ENCODE measurements at regions not wholly inside any gene's neighbourhood (a gene's known extent, or its start where the extent isn't known, plus 50 kb on each side); places are given as distances from the start of the nearest gene placed in this dataset.
"Not testable (repeated sequence)": the region's sequence is repeated elsewhere in the genome, so short reads cannot be mapped to it uniquely, and the experiment has no call there.

DNA sequence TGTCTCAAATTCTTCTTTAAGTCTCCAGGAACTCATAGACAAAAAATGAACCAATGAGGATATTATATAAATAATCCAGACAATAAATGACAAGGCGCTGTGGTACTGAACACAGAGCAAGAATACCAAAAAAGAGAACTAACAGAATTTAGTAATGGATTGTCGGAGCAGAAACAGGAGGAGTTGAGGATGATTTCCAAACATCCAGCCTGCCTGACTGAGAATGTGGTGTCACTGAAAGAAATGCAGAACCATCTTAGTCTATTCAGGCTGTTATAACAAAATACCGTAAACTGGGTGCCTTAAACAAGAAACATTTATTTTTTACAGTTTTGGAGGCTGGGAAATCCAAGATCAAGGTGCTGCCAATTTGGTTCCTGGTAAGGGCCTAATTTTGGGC is 79.7 kb downstream of the RGS2 start:
- H3K79me2 ChIP-seq (ENCODE audit: insufficient read depth, low read length): no peaks in the 10 kb centered on the region
- H3K27me3 ChIP-seq (ENCODE audit: insufficient read depth, low read length, poor library complexity): peaks cover 3% of the 10 kb centered on the region
- no peaks in the 10 kb centered on the region for H3K9me3 ChIP-seq (ENCODE audit: insufficient read depth, low read length, severe bottlenecking)
- H3K4me2 ChIP-seq (ENCODE audit: insufficient read depth, low read length): no peak overlapping the region
- no peak overlapping the region for H3K4me3 ChIP-seq (ENCODE audit: low read depth in 1 of 2, low read length in 2 of 2)
- no peak for ATAC-seq (ENCODE audit: insufficient read depth, low read depth)
- no peak overlapping the region for H3K9ac ChIP-seq (ENCODE audit: low read depth, low read length)
- no peaks in the 10 kb centered on the region for H3K36me3 ChIP-seq (ENCODE audit: insufficient read depth, low read length)
- no peak overlapping the region for H2AFZ ChIP-seq (ENCODE audit: low read depth, low read length)
- TF ChIP-seq, protein P1, sequence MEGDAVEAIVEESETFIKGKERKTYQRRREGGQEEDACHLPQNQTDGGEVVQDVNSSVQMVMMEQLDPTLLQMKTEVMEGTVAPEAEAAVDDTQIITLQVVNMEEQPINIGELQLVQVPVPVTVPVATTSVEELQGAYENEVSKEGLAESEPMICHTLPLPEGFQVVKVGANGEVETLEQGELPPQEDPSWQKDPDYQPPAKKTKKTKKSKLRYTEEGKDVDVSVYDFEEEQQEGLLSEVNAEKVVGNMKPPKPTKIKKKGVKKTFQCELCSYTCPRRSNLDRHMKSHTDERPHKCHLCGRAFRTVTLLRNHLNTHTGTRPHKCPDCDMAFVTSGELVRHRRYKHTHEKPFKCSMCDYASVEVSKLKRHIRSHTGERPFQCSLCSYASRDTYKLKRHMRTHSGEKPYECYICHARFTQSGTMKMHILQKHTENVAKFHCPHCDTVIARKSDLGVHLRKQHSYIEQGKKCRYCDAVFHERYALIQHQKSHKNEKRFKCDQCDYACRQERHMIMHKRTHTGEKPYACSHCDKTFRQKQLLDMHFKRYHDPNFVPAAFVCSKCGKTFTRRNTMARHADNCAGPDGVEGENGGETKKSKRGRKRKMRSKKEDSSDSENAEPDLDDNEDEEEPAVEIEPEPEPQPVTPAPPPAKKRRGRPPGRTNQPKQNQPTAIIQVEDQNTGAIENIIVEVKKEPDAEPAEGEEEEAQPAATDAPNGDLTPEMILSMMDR (IDR thresholded peaks at IDR 0.05; ENCODE audit: borderline replicate concordance, extremely low read depth, low read length, poor library complexity, severe bottlenecking): no peak
- no peak for TF ChIP-seq EZH2 (IDR thresholded peaks at IDR 0.05; ENCODE audit: borderline replicate concordance, low read depth, low read length, severe bottlenecking)
- no peak overlapping the region for H3K27ac ChIP-seq (ENCODE audit: low read length)
- DNase-seq: no peak
- no peaks in the 10 kb centered on the region for H3K4me1 ChIP-seq (ENCODE audit: insufficient read depth, low read length)
- H4K20me1 ChIP-seq (ENCODE audit: insufficient read depth, low read length): no peaks in the 10 kb centered on the region

- no peak for ATAC-seq (ENCODE audit: insufficient read depth, low read depth)
- no peaks in the 10 kb centered on the region for H4K20me1 ChIP-seq (ENCODE audit: insufficient read depth, low read length)
- no peak overlapping the region for H3K4me3 ChIP-seq (ENCODE audit: low read depth in 1 of 2, low read length in 2 of 2)
- no peaks in the 10 kb centered on the region for H3K9me3 ChIP-seq (ENCODE audit: insufficient read depth, low read length, severe bottlenecking)
- H3K27ac ChIP-seq (ENCODE audit: low read length): no peak overlapping the region
- no peaks in the 10 kb centered on the region for H3K36me3 ChIP-seq (ENCODE audit: insufficient read depth, low read length)
- DNase-seq: no peak
- no peaks in the 10 kb centered on the region for H3K4me1 ChIP-seq (ENCODE audit: insufficient read depth, low read length)
- H3K79me2 ChIP-seq (ENCODE audit: insufficient read depth, low read length): no peaks in the 10 kb centered on the region
- H3K4me2 ChIP-seq (ENCODE audit: insufficient read depth, low read length): no peak overlapping the region
- no peak overlapping the region for H3K9ac ChIP-seq (ENCODE audit: low read depth, low read length)
- TF ChIP-seq EZH2 (IDR thresholded peaks at IDR 0.05; ENCODE audit: borderline replicate concordance, low read depth, low read length, severe bottlenecking): no peak
- TF ChIP-seq, protein P1 (IDR thresholded peaks at IDR 0.05; ENCODE audit: borderline replicate concordance, extremely low read depth, low read length, poor library complexity, severe bottlenecking): no peak
- no peak overlapping the region for H2AFZ ChIP-seq (ENCODE audit: low read depth, low read length)
- peaks cover 3% of the 10 kb centered on the region for H3K27me3 ChIP-seq (ENCODE audit: insufficient read depth, low read length, poor library complexity)
Observed at GRCh38 chr1:192889082-192889481, 80.2 kb downstream of the RGS2 start.

DNA sequence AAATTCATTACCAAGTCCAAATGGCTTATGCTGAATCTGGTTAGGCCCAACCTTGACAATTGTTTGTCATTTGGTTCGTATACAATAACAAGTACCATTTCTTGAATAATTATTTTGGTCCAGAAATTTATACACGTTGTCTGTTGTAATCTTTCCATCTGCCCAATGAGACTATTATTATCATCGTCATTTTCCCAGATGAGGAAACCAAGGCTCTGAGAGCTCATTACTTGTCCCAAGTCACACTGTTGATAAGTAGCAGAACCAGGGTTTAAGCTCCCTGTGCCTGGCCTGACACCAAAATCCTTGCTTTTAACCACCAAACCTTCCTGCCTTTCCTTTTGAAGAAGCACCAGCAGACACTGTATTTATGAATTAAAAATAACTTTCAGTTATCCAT is 81.3 kb downstream of the RGS2 start:
- H2AFZ ChIP-seq (ENCODE audit: low read depth, low read length): no peak overlapping the region
- TF ChIP-seq EZH2 (IDR thresholded peaks at IDR 0.05; ENCODE audit: borderline replicate concordance, low read depth, low read length, severe bottlenecking): no peak
- TF ChIP-seq, protein P1 (IDR thresholded peaks at IDR 0.05; ENCODE audit: borderline replicate concordance, extremely low read depth, low read length, poor library complexity, severe bottlenecking): no peak
- H3K9ac ChIP-seq (ENCODE audit: low read depth, low read length): no peak overlapping the region
- no peak overlapping the region for H3K27ac ChIP-seq (ENCODE audit: low read length)
- no peaks in the 10 kb centered on the region for H3K9me3 ChIP-seq (ENCODE audit: insufficient read depth, low read length, severe bottlenecking)
- ATAC-seq (ENCODE audit: insufficient read depth, low read depth): no peak
- H3K36me3 ChIP-seq (ENCODE audit: insufficient read depth, low read length): no peaks in the 10 kb centered on the region
- H3K79me2 ChIP-seq (ENCODE audit: insufficient read depth, low read length): no peaks in the 10 kb centered on the region
- peaks cover 3% of the 10 kb centered on the region for H3K27me3 ChIP-seq (ENCODE audit: insufficient read depth, low read length, poor library complexity)
- H3K4me2 ChIP-seq (ENCODE audit: insufficient read depth, low read length): no peak overlapping the region
- H3K4me3 ChIP-seq (ENCODE audit: low read depth in 1 of 2, low read length in 2 of 2): no peak overlapping the region
- H3K4me1 ChIP-seq (ENCODE audit: insufficient read depth, low read length): no peaks in the 10 kb centered on the region
- DNase-seq: no peak
- H4K20me1 ChIP-seq (ENCODE audit: insufficient read depth, low read length): no peaks in the 10 kb centered on the region

GRCh38 chr1:192892934-192893333 is 84.1 kb downstream of the RGS2 start:
- Histone ChIP-seq H3K9ac (ENCODE audit: low read depth, low read length) (no peak overlapping the region), H3K27ac (ENCODE audit: low read length) (no peak overlapping the region)
- ATAC-seq (ENCODE audit: insufficient read depth, low read depth): no peak

DNA sequence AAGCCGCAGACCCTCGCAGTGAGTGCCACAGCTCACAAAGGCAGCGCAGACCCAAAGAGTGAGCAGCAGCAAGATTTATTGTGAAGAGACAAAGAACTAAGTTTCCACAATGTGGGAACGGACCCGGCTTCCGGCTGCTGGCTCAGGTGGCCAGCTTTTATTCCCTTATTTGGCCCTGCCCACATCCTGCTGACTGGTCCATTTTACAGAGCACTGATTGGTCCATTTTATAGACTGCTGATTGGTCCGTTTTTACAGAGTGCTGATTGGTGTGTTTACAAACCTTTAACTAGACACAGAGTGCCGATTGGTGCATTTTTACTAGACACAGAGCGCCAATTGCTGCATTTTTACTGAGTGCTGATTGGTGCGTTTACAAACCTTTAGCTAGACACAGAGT is 86.6 kb downstream of the RGS2 start:
- H3K27me3 ChIP-seq (ENCODE audit: insufficient read depth, low read length, poor library complexity); H3K9me3 ChIP-seq (ENCODE audit: insufficient read depth, low read length, severe bottlenecking); H2AFZ ChIP-seq (ENCODE audit: low read depth, low read length); H3K27ac ChIP-seq (ENCODE audit: low read length); H4K20me1 ChIP-seq (ENCODE audit: insufficient read depth, low read length); H3K4me3 ChIP-seq (ENCODE audit: low read depth in 1 of 2, low read length in 2 of 2); H3K4me1 ChIP-seq (ENCODE audit: insufficient read depth, low read length); H3K4me2 ChIP-seq (ENCODE audit: insufficient read depth, low read length); H3K36me3 ChIP-seq (ENCODE audit: insufficient read depth, low read length); DNase-seq; H3K79me2 ChIP-seq (ENCODE audit: insufficient read depth, low read length); ATAC-seq (ENCODE audit: insufficient read depth, low read depth); H3K9ac ChIP-seq (ENCODE audit: low read depth, low read length): not testable (repeated sequence)

More at GRCh38 chr1:192892934-192893333, 84.1 kb downstream of the RGS2 start:
- Histone ChIP-seq H3K4me3 (ENCODE audit: low read depth in 1 of 2, low read length in 2 of 2) (no peak overlapping the region), H3K4me1 (ENCODE audit: insufficient read depth, low read length) (no peaks in the 10 kb centered on the region), H3K4me2 (ENCODE audit: insufficient read depth, low read length) (no peak overlapping the region), H3K36me3 (ENCODE audit: insufficient read depth, low read length) (no peaks in the 10 kb centered on the region), H3K27me3 (ENCODE audit: insufficient read depth, low read length, poor library complexity) (peaks cover 3% of the 10 kb centered on the region), H3K79me2 (ENCODE audit: insufficient read depth, low read length) (no peaks in the 10 kb centered on the region), H3K9me3 (ENCODE audit: insufficient read depth, low read length, severe bottlenecking) (no peaks in the 10 kb centered on the region), H2AFZ (ENCODE audit: low read depth, low read length) (no peak overlapping the region), H4K20me1 (ENCODE audit: insufficient read depth, low read length) (no peaks in the 10 kb centered on the region)
- no peak for DNase-seq
- TF ChIP-seq, protein P1 (IDR thresholded peaks at IDR 0.05; ENCODE audit: borderline replicate concordance, extremely low read depth, low read length, poor library complexity, severe bottlenecking): no peak
- TF ChIP-seq EZH2 (IDR thresholded peaks at IDR 0.05; ENCODE audit: borderline replicate concordance, low read depth, low read length, severe bottlenecking): no peak

All from DND-41 (cell line).